Fibroblast of pulmonary artery (primary cell): ENCODE measurements at regions not wholly inside any gene's neighbourhood (a gene's known extent, or its start where the extent isn't known, plus 50 kb on each side); places are given as distances from the start of the nearest gene placed in this dataset.
A peak's percentile ranks its signal among the peaks of the same experiment; 100 is the strongest.

ENCODE experiments used
- DNase-seq: peaks from one replicate; pipeline ENCODE4 v3.0.0-alpha.2; 2010; ENCODE audit warnings: low read depth
- H3K4me3 ChIP-seq: replicated peaks from 2 replicates; pipeline ENCODE4 v1.5.1; 2011; ENCODE audit warnings: low read depth, mild to moderate bottlenecking, control low read depth, low read length, moderate library complexity
- TF ChIP-seq, protein P1 (sequence below): IDR thresholded peaks from 2 replicates; pipeline ENCODE4 v1.5.1; 2011; ENCODE audit warnings: mild to moderate bottlenecking, control low read depth, low read length, inconsistent platforms; ENCODE audit errors: missing control alignments

DNA sequence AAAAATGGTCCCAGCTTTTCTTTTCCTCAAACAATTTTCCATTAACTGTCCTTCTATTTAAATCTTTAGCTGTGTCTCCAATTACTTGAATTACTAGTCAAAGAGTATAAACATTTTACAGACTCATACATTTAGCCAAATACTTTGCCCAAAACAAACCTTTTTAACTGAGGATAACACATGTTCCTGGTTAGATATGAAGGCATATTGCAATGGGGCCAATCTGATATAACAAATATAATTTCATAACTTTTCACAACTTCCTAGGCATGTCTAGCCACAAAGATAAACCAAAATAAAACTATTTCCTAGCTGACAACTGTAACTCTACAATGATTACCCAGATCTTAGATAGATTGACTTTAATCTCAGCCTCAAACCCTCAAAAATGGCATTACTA is 247.5 kb upstream of the ZNF521 start:
- no peak overlapping the region for H3K4me3 ChIP-seq
- no peak for DNase-seq
- TF ChIP-seq, protein P1, sequence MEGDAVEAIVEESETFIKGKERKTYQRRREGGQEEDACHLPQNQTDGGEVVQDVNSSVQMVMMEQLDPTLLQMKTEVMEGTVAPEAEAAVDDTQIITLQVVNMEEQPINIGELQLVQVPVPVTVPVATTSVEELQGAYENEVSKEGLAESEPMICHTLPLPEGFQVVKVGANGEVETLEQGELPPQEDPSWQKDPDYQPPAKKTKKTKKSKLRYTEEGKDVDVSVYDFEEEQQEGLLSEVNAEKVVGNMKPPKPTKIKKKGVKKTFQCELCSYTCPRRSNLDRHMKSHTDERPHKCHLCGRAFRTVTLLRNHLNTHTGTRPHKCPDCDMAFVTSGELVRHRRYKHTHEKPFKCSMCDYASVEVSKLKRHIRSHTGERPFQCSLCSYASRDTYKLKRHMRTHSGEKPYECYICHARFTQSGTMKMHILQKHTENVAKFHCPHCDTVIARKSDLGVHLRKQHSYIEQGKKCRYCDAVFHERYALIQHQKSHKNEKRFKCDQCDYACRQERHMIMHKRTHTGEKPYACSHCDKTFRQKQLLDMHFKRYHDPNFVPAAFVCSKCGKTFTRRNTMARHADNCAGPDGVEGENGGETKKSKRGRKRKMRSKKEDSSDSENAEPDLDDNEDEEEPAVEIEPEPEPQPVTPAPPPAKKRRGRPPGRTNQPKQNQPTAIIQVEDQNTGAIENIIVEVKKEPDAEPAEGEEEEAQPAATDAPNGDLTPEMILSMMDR, result no peak

DNA sequence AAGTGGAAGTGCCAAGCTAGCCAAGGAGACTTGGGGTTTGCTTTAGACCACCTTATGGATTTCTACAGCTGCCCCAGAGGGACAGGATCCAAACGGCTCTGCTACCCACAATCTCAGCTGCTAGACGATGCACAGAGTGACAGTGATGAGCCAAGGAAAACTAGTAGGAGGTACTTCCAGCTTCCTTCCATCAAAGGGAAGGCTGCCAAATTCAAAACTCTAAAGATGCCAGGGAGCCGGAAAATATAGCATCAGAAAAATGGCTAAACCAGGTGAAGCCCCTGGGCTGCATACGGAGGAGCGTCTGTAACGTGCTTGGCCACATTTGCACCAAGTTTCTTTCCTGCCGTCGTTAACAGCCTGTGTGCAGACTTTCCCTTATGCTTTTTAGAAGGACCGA is 245.5 kb upstream of the ZNF521 start:
- TF ChIP-seq, protein P1, result no peak
- no peak overlapping the region for H3K4me3 ChIP-seq
- no peak for DNase-seq

DNA sequence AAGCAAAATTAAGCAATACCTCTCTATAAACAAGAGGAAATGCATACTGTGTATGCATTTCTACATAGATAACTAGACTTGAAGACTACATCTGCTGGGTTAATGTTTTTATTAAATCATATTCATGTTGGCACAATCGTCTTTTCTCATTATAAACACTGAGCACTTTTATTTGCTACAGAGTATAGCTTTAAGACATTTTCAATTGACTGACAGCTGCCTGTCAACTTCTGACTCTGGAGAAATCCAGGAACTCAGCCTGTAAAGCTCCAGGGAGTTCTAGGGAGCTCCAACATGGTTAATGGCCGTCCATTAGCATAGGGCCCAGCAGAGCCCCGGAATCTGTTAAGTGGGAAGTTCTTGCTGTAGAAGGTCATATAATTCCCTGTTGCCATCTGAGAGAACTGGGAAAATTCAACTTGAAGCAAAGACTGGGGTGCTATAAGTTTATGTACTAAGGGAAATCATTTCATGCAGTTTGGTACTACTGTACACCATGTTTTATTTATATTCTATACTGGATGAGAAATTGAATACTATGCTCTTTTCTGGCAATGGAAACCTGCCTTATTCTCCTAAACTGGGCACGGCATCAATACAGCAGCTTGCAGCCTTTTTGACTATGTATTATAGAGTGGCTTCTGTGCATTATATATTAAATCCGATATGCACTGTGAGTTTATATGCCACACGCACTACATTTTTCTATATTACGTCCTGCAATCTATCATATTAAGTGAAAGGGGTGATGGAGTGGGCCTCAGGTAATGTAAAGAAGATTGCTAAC is 243.5 kb upstream of the ZNF521 start:
- DNase-seq, result no peak
- H3K4me3 ChIP-seq, result no peak overlapping the region
- TF ChIP-seq, protein P1, result no peak

DNA sequence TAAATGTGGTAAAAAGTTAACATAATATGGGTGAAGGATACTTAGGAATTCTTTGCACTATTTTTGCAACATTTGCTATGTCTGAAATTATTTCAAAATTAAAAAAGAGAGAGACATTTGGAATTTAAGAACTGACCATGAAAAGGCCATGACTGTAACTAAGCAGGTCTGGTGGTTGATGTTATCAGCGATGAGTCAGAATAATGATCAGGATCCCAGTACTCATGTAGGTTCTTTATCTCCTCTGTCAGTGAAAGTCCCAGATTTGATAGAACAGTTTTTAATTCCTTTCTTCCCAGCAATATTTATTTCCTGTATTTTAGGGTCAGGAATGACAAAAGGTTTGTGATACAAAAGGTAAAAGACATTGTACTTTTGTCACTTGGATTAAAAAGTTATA is 242.4 kb upstream of the ZNF521 start:
- DNase-seq, result peak; percentile 0
- no peak overlapping the region for H3K4me3 ChIP-seq
- TF ChIP-seq, protein P1, result no peak

DNA sequence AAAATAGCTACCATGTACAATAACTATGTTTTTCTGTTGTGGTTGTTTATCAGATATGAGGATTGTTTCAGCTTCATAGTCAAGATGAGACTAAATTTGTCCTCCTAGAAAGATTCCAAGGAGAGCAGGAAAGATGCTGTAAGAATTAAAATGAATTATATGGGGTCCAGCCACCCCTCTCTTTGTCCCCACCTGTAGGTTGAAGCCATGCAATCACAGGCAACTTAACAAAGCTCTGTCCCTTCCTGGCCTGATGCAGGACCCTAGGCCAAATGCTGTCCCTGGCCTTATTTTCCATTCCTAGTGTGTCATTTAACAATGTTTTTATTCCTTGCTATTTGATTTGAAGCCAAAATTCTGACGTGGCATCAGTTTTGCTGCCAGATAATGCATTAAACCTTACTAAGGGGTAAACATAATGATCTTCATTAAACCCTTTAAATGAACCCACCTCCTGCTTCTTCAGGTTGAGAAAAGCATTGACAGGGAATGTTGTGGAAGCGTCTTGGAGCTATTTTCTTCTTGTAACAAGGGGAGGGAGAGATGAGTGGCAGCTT is 240.9 kb upstream of the ZNF521 start:
- TF ChIP-seq, protein P1, result no peak
- DNase-seq, result no peak
- no peak overlapping the region for H3K4me3 ChIP-seq

DNA sequence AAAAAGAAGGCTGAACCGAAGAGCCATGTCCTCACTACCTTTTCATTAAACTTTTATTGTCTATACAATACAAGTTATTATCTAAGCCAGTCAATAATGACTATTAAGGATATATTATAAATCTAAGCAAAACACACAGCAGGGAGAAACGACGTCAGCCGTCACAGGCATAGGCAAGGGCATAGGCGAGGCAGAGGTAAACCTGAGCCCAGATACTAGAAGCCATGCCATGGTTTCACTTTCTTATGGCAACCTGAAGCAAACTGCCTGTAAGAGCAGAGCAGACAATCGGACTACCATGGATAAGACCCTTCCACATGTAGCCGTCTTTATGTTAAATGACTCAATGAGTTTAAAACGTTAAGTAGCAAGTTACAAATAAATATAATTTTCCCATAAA is 238.5 kb upstream of the ZNF521 start:
- TF ChIP-seq, protein P1, result no peak
- no peak overlapping the region for H3K4me3 ChIP-seq
- DNase-seq, result no peak

DNA sequence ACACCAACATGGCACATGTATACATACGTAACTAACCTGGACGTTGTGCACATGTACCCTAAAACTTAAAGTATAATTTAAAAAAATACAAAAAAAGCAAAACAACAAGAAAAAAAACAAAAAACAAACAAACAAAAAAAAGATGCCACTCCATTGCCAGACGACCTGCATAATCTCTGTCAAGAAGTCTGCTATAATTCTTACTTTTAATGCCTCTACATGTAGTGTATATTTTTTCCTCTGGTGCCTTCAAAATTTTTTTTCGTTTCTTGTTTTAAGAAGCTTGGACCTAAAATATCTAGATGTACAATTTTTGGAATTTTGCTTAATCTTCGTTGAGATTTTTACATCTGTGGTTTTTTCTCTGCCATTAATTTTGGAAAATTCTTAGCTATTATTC is 235.6 kb upstream of the ZNF521 start:
- no peak for DNase-seq
- TF ChIP-seq, protein P1, result no peak
- H3K4me3 ChIP-seq, result no peak overlapping the region
